CMK (cell line): ENCODE measurements at regions not wholly inside any gene's neighbourhood (a gene's known extent, or its start where the extent isn't known, plus 50 kb on each side); places are given as distances from the start of the nearest gene placed in this dataset.
"Not testable (repeated sequence)": the region's sequence is repeated elsewhere in the genome, so short reads cannot be mapped to it uniquely, and the experiment has no call there.

ENCODE experiments used
- DNase-seq: peaks from one replicate; pipeline ENCODE4 v3.0.0-alpha.2; 2010; ENCODE audit warnings: low read depth

- DNase-seq, result no peak
These were observed 543.6 kb upstream of the SOX11 start for GRCh38 chr2:5148392-5149085.

GRCh38 chr2:5150871-5151270 is 541.3 kb upstream of the SOX11 start:
- DNase-seq, result no peak

- no peak for DNase-seq
These were observed 527.2 kb upstream of the SOX11 start for GRCh38 chr2:5164776-5165525.

GRCh38 chr2:5172923-5173322 is 519.3 kb upstream of the SOX11 start:
- no peak for DNase-seq

GRCh38 chr2:5173876-5174535 is 518.2 kb upstream of the SOX11 start:
- no peak for DNase-seq

- DNase-seq, result no peak
These were observed 517.0 kb upstream of the SOX11 start for GRCh38 chr2:5175231-5175630.

- DNase-seq, result no peak
These were observed 515.4 kb upstream of the SOX11 start for GRCh38 chr2:5176764-5177163.

- no peak for DNase-seq
These were observed 509.2 kb upstream of the SOX11 start for GRCh38 chr2:5183031-5183430.

- no peak for DNase-seq
These were observed 504.9 kb upstream of the SOX11 start for GRCh38 chr2:5187283-5187682.

GRCh38 chr2:5188636-5189035 is 503.5 kb upstream of the SOX11 start:
- DNase-seq, result no peak

- no peak for DNase-seq
These were observed 502.2 kb upstream of the SOX11 start for GRCh38 chr2:5190023-5190422.

- no peak for DNase-seq
These were observed 496.5 kb upstream of the SOX11 start for GRCh38 chr2:5195636-5196035.

GRCh38 chr2:5203134-5203755 is 488.9 kb upstream of the SOX11 start:
- DNase-seq, result no peak

- DNase-seq, result not testable (repeated sequence)
These were observed 485.4 kb upstream of the SOX11 start for GRCh38 chr2:5206742-5207141.

GRCh38 chr2:5215989-5216607 is 476.1 kb upstream of the SOX11 start:
- no peak for DNase-seq

- DNase-seq, result no peak
These were observed 465.0 kb upstream of the SOX11 start for GRCh38 chr2:5227062-5227699.

- no peak for DNase-seq
These were observed 462.6 kb upstream of the SOX11 start for GRCh38 chr2:5229574-5229973.

GRCh38 chr2:5230444-5230843 is 461.7 kb upstream of the SOX11 start:
- no peak for DNase-seq

- no peak for DNase-seq
These were observed 461.3 kb upstream of the SOX11 start for GRCh38 chr2:5230855-5231254.

GRCh38 chr2:5231287-5231686 is 460.9 kb upstream of the SOX11 start:
- DNase-seq, result no peak

- DNase-seq, result no peak
These were observed 457.6 kb upstream of the SOX11 start for GRCh38 chr2:5234563-5234962.

- no peak for DNase-seq
These were observed 456.5 kb upstream of the SOX11 start for GRCh38 chr2:5235701-5236100.
